GM23338 (cell line): ENCODE measurements at regions not wholly inside any gene's neighbourhood (a gene's known extent, or its start where the extent isn't known, plus 50 kb on each side); places are given as distances from the start of the nearest gene placed in this dataset.

Source experiments
- REST ChIP-seq: IDR thresholded peaks from one replicate; pipeline ENCODE4 v1.6.1; 2018; ENCODE audit warnings: antibody characterized with exemption; ENCODE audit not compliant: unreplicated experiment
- STAT1 ChIP-seq: IDR thresholded peaks from one replicate; pipeline ENCODE4 v1.6.1; 2016; ENCODE audit warnings: antibody characterized with exemption; ENCODE audit not compliant: unreplicated experiment
- ZNF114 ChIP-seq: fragments of 250-450 bp; sonication (Bioruptor Pico); IDR thresholded peaks from 2 replicates; pipeline ENCODE4 v1.5.0; 2020; ENCODE audit warnings: mild to moderate bottlenecking, moderate library complexity
- ZNF331 ChIP-seq: fragments of 250-450 bp; sonication (Bioruptor Pico); IDR thresholded peaks from 2 replicates; pipeline ENCODE4 v1.5.0; 2020; ENCODE audit warnings: low read depth, mild to moderate bottlenecking, moderate library complexity
- ZNF462 ChIP-seq: fragments of 250-450 bp; sonication (Bioruptor Pico); IDR thresholded peaks from 2 replicates; pipeline ENCODE4 v1.5.0; 2020; ENCODE audit warnings: mild to moderate bottlenecking, moderate library complexity

GRCh38 chr2:16160281-16161084 lies 220.1 kb downstream of the MYCN start (continued):
- TF ChIP-seq ZNF462 (CRISPR knock-in tag) (no peak), ZNF114 (CRISPR knock-in tag) (no peak), REST (no peak), STAT1 (no peak), ZNF331 (CRISPR knock-in tag) (no peak)
